Epithelial cell of proximal tubule (primary cell): ENCODE measurements at regions not wholly inside any gene's neighbourhood (a gene's known extent, or its start where the extent isn't known, plus 50 kb on each side); places are given as distances from the start of the nearest gene placed in this dataset.

Source experiments
- DNase-seq: peaks from one replicate; pipeline ENCODE4 v3.0.0-alpha.2; 2011; ENCODE audit warnings: low read depth
- H3K4me3 ChIP-seq: 2 replicates; pipeline ENCODE4 v1.5.1; 2011; ENCODE audit warnings: low read depth, mild to moderate bottlenecking, low read length
- TF ChIP-seq, protein P1 (sequence below): conservative IDR thresholded peaks from 2 replicates; pipeline ENCODE4 v1.5.1; 2012; ENCODE audit warnings: low read depth, mild to moderate bottlenecking, low read length

DNA sequence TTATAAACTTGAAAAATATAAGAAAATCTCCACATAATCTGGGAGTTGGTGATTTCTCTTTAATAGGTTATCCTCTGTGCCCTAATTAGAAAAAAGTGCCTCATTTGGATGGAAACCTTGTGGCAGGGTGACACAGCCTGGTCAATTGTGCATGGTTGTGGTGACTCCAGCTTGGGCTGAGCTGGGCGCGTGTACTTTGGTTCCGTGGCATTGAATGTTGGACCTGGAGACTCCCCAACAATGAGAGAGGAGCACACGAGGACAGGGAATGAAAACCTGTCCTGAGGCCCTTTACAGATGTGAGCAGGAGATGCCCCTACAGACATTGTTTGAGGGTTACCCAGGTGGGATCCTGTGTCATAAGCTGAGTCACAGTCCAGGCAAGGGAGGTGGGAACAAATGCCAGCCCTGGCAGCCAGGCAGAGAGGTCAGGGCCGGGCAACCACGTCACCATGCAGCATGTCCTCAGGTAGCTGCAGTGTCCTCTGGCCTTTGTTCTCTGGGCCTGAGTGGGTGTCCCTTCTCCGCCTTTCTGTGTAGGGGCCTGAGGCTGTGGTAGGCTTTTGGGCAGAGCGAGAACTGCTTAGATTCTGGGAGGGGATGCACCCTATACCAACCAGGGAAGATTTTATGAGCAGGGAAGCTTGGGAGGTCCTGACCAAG is 147.4 kb upstream of the TBX20 start:
- DNase-seq: no peak
- TF ChIP-seq, protein P1, sequence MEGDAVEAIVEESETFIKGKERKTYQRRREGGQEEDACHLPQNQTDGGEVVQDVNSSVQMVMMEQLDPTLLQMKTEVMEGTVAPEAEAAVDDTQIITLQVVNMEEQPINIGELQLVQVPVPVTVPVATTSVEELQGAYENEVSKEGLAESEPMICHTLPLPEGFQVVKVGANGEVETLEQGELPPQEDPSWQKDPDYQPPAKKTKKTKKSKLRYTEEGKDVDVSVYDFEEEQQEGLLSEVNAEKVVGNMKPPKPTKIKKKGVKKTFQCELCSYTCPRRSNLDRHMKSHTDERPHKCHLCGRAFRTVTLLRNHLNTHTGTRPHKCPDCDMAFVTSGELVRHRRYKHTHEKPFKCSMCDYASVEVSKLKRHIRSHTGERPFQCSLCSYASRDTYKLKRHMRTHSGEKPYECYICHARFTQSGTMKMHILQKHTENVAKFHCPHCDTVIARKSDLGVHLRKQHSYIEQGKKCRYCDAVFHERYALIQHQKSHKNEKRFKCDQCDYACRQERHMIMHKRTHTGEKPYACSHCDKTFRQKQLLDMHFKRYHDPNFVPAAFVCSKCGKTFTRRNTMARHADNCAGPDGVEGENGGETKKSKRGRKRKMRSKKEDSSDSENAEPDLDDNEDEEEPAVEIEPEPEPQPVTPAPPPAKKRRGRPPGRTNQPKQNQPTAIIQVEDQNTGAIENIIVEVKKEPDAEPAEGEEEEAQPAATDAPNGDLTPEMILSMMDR: no peak
- H3K4me3 ChIP-seq: no peak overlapping the region

DNA sequence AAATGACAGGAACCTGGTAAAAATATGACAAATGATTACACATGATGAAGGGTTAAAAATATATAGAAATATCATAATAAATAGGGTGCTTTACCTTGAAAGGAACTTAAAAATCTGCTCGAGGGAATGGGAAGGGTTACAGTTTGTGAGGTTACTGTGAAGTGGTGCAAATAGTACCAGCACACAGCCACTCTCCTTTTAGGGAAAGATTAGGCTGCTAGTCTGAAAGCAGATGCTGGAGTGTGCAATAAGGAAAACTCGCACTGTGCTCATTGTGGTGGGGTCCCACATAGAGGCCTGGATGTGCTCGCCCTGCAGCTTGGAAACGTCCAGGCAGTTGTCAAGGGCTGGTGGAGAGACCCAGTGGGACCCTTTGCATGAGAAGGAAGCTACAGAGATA is 145.9 kb upstream of the TBX20 start:
- no peak overlapping the region for H3K4me3 ChIP-seq
- no peak for DNase-seq
- TF ChIP-seq, protein P1: no peak

DNA sequence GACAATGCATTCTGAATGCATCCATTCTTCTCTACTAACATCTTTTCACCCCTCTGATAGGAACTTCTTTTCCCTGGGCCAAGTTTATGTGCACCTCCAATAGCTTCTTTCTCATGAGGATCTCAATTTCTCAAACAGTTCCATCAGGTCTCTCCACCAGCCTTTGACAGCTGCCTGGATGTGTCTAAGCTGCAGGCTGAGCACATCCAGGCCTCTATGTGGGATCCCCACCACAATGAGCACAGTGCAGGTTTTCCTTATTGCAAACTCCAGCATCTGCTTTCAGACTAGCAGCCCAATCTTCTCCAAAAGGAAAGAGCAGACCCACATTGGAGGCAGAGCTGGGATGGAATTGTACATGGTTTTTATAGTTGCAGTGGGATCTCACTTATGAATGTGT is 145.3 kb upstream of the TBX20 start:
- no peak for DNase-seq
- no peak overlapping the region for H3K4me3 ChIP-seq
- TF ChIP-seq, protein P1: no peak

DNA sequence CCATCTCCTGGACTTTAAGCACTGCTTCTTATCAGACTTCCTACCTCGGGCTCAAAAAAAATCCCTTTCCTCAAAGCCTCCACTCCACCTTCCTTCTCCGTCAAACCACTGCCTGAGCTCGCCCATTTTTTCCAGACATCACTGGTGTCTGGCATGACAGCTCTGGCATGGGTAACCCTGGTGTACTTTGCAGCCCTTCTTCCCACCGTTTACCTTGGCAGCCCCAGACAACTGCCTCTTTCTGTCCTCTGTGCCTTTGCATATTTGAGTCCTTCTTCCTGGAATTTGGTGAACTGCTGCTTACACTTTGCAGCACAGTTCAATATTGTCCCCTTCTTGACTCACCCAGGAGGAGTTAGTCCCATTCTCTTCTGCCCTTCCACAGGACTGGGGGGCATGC is 144.6 kb upstream of the TBX20 start:
- H3K4me3 ChIP-seq: no peak overlapping the region
- DNase-seq: no peak
- TF ChIP-seq, protein P1: no peak

DNA sequence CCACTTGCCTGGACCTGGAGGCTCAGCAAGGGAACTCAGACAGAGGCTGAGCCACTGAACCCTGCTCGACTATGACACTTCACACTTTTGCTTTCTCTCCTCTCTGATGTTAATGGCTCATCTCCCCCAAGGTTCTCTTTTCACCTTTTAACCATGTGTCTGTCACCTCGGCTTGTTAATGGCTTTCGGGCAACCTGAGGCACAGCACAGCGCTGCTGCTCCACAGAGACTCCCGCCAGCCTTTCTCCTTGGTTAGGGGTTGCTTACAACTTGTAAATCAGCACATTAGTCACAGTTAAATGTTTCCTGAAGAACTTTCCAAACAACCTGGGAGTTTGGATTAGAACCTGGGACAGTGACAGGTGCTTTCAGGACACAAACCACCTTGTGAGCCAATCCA is 136.2 kb upstream of the TBX20 start:
- no peak overlapping the region for H3K4me3 ChIP-seq
- TF ChIP-seq, protein P1: no peak
- no peak for DNase-seq

DNA sequence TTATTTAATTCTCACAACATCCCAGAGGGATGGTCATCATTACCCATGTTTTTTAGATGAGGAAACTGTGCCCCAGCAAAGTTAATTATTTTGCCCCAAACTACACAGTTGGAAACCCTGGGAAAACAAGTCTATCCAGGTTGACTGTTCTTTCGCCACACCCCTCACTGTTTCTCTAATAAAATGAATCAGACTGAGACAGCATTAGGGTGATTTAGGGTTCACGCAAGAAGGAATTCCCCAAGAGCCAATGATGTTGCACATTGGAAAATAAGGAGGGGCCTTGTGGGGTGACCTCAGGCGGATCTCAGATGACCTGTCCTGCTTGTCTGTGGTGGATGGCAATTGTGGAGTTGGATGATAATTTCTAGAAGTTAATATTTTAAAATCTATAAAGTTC is 135.7 kb upstream of the TBX20 start:
- TF ChIP-seq, protein P1: no peak
- H3K4me3 ChIP-seq: no peak overlapping the region

More for the DNA sequence above, 135.7 kb upstream of the TBX20 start:
- no peak for DNase-seq
